ENCODE measurements at regions not wholly inside any gene's neighbourhood (a gene's known extent, or its start where the extent isn't known, plus 50 kb on each side); places are given as distances from the start of the nearest gene placed in this dataset.
"Not testable (repeated sequence)": the region's sequence is repeated elsewhere in the genome, so short reads cannot be mapped to it uniquely, and the experiment has no call there.

GRCh38 chr17:30722114-30722780, 102.2 kb downstream of the CRLF3 start:
- ATAC-seq; H3K36me3 ChIP-seq (ENCODE audit: control insufficient read depth in 2 of 2, insufficient read depth in 2 of 2, low read length in 1 of 2); H3K79me2 ChIP-seq (ENCODE audit: control insufficient read depth, insufficient read depth, low read length); CTCF ChIA-PET; POLR2A ChIA-PET; in situ Hi-C loops (cut with MboI); H3K4me1 ChIP-seq (ENCODE audit: control insufficient read depth, insufficient read depth, low read length); H2AFZ ChIP-seq (ENCODE audit: control insufficient read depth, low read depth, low read length); H3K9ac ChIP-seq (ENCODE audit: control insufficient read depth, insufficient read depth, low read length); H3K27me3 ChIP-seq (replicated peaks in 1 of 2; ENCODE audit: control insufficient read depth in 2 of 2, insufficient read depth in 2 of 2, low read length in 1 of 2); BruUV-seq (replicated peaks); H3K4me2 ChIP-seq (ENCODE audit: control insufficient read depth, insufficient read depth); H3K27ac ChIP-seq (ENCODE audit: control insufficient read depth, insufficient read depth); DNase-seq (ENCODE audit: low read depth, low spot score); H3K9me3 ChIP-seq (replicated peaks; ENCODE audit: control insufficient read depth, insufficient read depth, low read length); H3K4me3 ChIP-seq; intact Hi-C loops (cut with micrococcal nuclease; ENCODE audit: unreplicated experiment); SMC1A ChIA-PET (ENCODE audit: uncharacterized antibody, unreplicated experiment); FAIRE-seq; RAD21 ChIA-PET (ENCODE audit: unreplicated experiment); H4K20me1 ChIP-seq (ENCODE audit: control insufficient read depth, insufficient read depth): not testable (repeated sequence)
- WGBS (ENCODE audit: insufficient coverage, insufficient replicate concordance, low lambda C conversion rate, missing lambda C conversion rate), result 85% methylated on average over 12 of the region's 12 CpGs

GRCh38 chr17:30720971-30721370, 103.5 kb downstream of the CRLF3 start:
- ATAC-seq; H3K9me3 ChIP-seq (replicated peaks; ENCODE audit: control insufficient read depth, insufficient read depth, low read length); DNase-seq (ENCODE audit: low read depth, low spot score); H3K79me2 ChIP-seq (ENCODE audit: control insufficient read depth, insufficient read depth, low read length); SMC1A ChIA-PET (ENCODE audit: uncharacterized antibody, unreplicated experiment); H3K27me3 ChIP-seq (replicated peaks in 1 of 2; ENCODE audit: control insufficient read depth in 2 of 2, insufficient read depth in 2 of 2, low read length in 1 of 2); in situ Hi-C loops (cut with MboI); H3K4me2 ChIP-seq (ENCODE audit: control insufficient read depth, insufficient read depth); H4K20me1 ChIP-seq (ENCODE audit: control insufficient read depth, insufficient read depth); H3K9ac ChIP-seq (ENCODE audit: control insufficient read depth, insufficient read depth, low read length); intact Hi-C loops (cut with micrococcal nuclease; ENCODE audit: unreplicated experiment); H3K27ac ChIP-seq (ENCODE audit: control insufficient read depth, insufficient read depth); H3K4me1 ChIP-seq (ENCODE audit: control insufficient read depth, insufficient read depth, low read length); H3K4me3 ChIP-seq; H2AFZ ChIP-seq (ENCODE audit: control insufficient read depth, low read depth, low read length); FAIRE-seq; BruUV-seq (replicated peaks); POLR2A ChIA-PET; H3K36me3 ChIP-seq (ENCODE audit: control insufficient read depth in 2 of 2, insufficient read depth in 2 of 2, low read length in 1 of 2): not testable (repeated sequence)
- ChIA-PET RAD21 (ENCODE audit: unreplicated experiment) (interaction anchor here (0.5 kb wide), 1 partner anchor 1063 kb away, joined by 3 read pairs; no protein-coding TSS in a partner anchor), CTCF (interaction anchor here (0.6 to 0.7 kb wide), 3 partner anchors 22 to 636 kb away, joined by 3 to 4 read pairs (median 3); no protein-coding TSS in a partner anchor)
- 69% methylated on average over 5 of the region's 5 CpGs for WGBS (ENCODE audit: insufficient coverage, insufficient replicate concordance, low lambda C conversion rate, missing lambda C conversion rate)

Measured in GM12878 (cell line).